Skeletal muscle satellite cell (primary cell): ENCODE measurements at regions not wholly inside any gene's neighbourhood (a gene's known extent, or its start where the extent isn't known, plus 50 kb on each side); places are given as distances from the start of the nearest gene placed in this dataset.

ENCODE experiments used
- H3K27me3 ChIP-seq: 2 replicates; pipeline ENCODE4 v1.7.0; 2013; ENCODE audit warnings: low read length; ENCODE audit not compliant: control insufficient read depth, insufficient read depth
- H3K36me3 ChIP-seq: 2 replicates; pipeline ENCODE4 v1.7.0; 2013; ENCODE audit warnings: mild to moderate bottlenecking, control low read depth, low read length; ENCODE audit not compliant: insufficient read depth
- H3K4me1 ChIP-seq: 2 replicates; pipeline ENCODE4 v1.7.0; 2013; ENCODE audit warnings: low read length; ENCODE audit not compliant: control insufficient read depth, insufficient read depth
- H3K4me2 ChIP-seq: 2 replicates; pipeline ENCODE4 v1.7.0; 2013; ENCODE audit warnings: mild to moderate bottlenecking, low read length
- H3K4me3 ChIP-seq: 2 replicates; pipeline ENCODE4 v1.7.0; 2013; ENCODE audit warnings: low read length
- H3K9ac ChIP-seq: 2 replicates; pipeline ENCODE4 v1.7.0; 2013; ENCODE audit warnings: mild to moderate bottlenecking, low read depth, low read length, moderate library complexity
- H3K9me3 ChIP-seq: replicated peaks from 2 replicates; pipeline ENCODE4 v1.7.0; 2013; ENCODE audit warnings: mild to moderate bottlenecking, control low read depth, low read length

GRCh38 chr5:3684771-3685354 lies 89.2 kb downstream of the IRX1 start:
- Histone ChIP-seq H3K36me3 (no peaks in the 10 kb centered on the region), H3K27me3 (no peaks in the 10 kb centered on the region), H3K4me2 (no peak overlapping the region), H3K9me3 (peaks cover 3% of the 10 kb centered on the region), H3K4me1 (no peaks in the 10 kb centered on the region), H3K4me3 (no peak overlapping the region), H3K9ac (no peak overlapping the region)

- H3K4me2 ChIP-seq, result no peak overlapping the region
- no peak overlapping the region for H3K4me3 ChIP-seq
- H3K4me1 ChIP-seq, result no peaks in the 10 kb centered on the region
- no peak overlapping the region for H3K9ac ChIP-seq
- no peaks in the 10 kb centered on the region for H3K36me3 ChIP-seq
- H3K9me3 ChIP-seq, result peaks cover 17% of the 10 kb centered on the region
- H3K27me3 ChIP-seq, result no peaks in the 10 kb centered on the region
Measured at GRCh38 chr5:3694819-3695218, 99.2 kb downstream of the IRX1 start.

GRCh38 chr5:3695818-3696217 lies 100.2 kb downstream of the IRX1 start:
- Histone ChIP-seq H3K4me1 (no peaks in the 10 kb centered on the region), H3K36me3 (no peaks in the 10 kb centered on the region), H3K4me3 (no peak overlapping the region), H3K9ac (no peak overlapping the region), H3K27me3 (no peaks in the 10 kb centered on the region), H3K4me2 (no peak overlapping the region), H3K9me3 (peaks cover 17% of the 10 kb centered on the region)

- Histone ChIP-seq H3K36me3 (no peaks in the 10 kb centered on the region), H3K4me3 (no peak overlapping the region), H3K27me3 (no peaks in the 10 kb centered on the region)
Measured at GRCh38 chr5:3698412-3698811, 102.8 kb downstream of the IRX1 start.

GRCh38 chr5:3701694-3702093 lies 106.1 kb downstream of the IRX1 start:
- Histone ChIP-seq H3K4me1 (no peaks in the 10 kb centered on the region), H3K9me3 (peaks cover 14% of the 10 kb centered on the region), H3K9ac (no peak overlapping the region), H3K27me3 (no peaks in the 10 kb centered on the region), H3K4me3 (no peak overlapping the region), H3K4me2 (no peak overlapping the region), H3K36me3 (no peaks in the 10 kb centered on the region)

More at GRCh38 chr5:3698412-3698811, 102.8 kb downstream of the IRX1 start:
- Histone ChIP-seq H3K4me1 (no peaks in the 10 kb centered on the region), H3K9me3 (peaks cover 17% of the 10 kb centered on the region), H3K4me2 (no peak overlapping the region), H3K9ac (no peak overlapping the region)

GRCh38 chr5:3704661-3705060 lies 109.0 kb downstream of the IRX1 start:
- peaks cover 13% of the 10 kb centered on the region for H3K9me3 ChIP-seq
- H3K4me3 ChIP-seq, result no peak overlapping the region
- H3K4me1 ChIP-seq, result no peaks in the 10 kb centered on the region
- H3K27me3 ChIP-seq, result no peaks in the 10 kb centered on the region
- H3K9ac ChIP-seq, result no peak overlapping the region
- H3K4me2 ChIP-seq, result no peak overlapping the region
- no peaks in the 10 kb centered on the region for H3K36me3 ChIP-seq

GRCh38 chr5:3709068-3709716 lies 113.6 kb downstream of the IRX1 start:
- peaks cover 32% of the 10 kb centered on the region for H3K9me3 ChIP-seq
- no peak overlapping the region for H3K4me3 ChIP-seq
- H3K4me1 ChIP-seq, result no peaks in the 10 kb centered on the region
- H3K36me3 ChIP-seq, result no peaks in the 10 kb centered on the region
- H3K27me3 ChIP-seq, result no peaks in the 10 kb centered on the region
- H3K9ac ChIP-seq, result no peak overlapping the region
- H3K4me2 ChIP-seq, result no peak overlapping the region

GRCh38 chr5:3709717-3710348 lies 114.2 kb downstream of the IRX1 start:
- Histone ChIP-seq H3K4me2 (no peak overlapping the region), H3K27me3 (no peaks in the 10 kb centered on the region), H3K4me1 (no peaks in the 10 kb centered on the region), H3K9ac (no peak overlapping the region), H3K36me3 (no peaks in the 10 kb centered on the region), H3K4me3 (no peak overlapping the region), H3K9me3 (peaks cover 32% of the 10 kb centered on the region)

- H3K4me3 ChIP-seq, result no peak overlapping the region
- no peak overlapping the region for H3K4me2 ChIP-seq
- H3K9ac ChIP-seq, result no peak overlapping the region
- no peaks in the 10 kb centered on the region for H3K4me1 ChIP-seq
- peaks cover 17% of the 10 kb centered on the region for H3K9me3 ChIP-seq
- no peaks in the 10 kb centered on the region for H3K27me3 ChIP-seq
- no peaks in the 10 kb centered on the region for H3K36me3 ChIP-seq
Measured at GRCh38 chr5:3715062-3715461, 119.4 kb downstream of the IRX1 start.

GRCh38 chr5:3729631-3730030 lies 134.0 kb downstream of the IRX1 start:
- Histone ChIP-seq H3K9ac (no peak overlapping the region), H3K4me2 (no peak overlapping the region), H3K9me3 (peaks cover 10% of the 10 kb centered on the region), H3K27me3 (no peaks in the 10 kb centered on the region), H3K36me3 (no peaks in the 10 kb centered on the region), H3K4me1 (no peaks in the 10 kb centered on the region), H3K4me3 (no peak overlapping the region)

GRCh38 chr5:3734632-3735031 lies 139.0 kb downstream of the IRX1 start:
- peaks cover 11% of the 10 kb centered on the region for H3K9me3 ChIP-seq
- no peak overlapping the region for H3K4me2 ChIP-seq
- no peak overlapping the region for H3K9ac ChIP-seq
- no peaks in the 10 kb centered on the region for H3K36me3 ChIP-seq
- no peaks in the 10 kb centered on the region for H3K27me3 ChIP-seq
- H3K4me3 ChIP-seq, result no peak overlapping the region
- no peaks in the 10 kb centered on the region for H3K4me1 ChIP-seq

GRCh38 chr5:3736466-3736865 lies 140.8 kb downstream of the IRX1 start:
- Histone ChIP-seq H3K4me1 (no peaks in the 10 kb centered on the region), H3K9ac (no peak overlapping the region), H3K4me3 (no peak overlapping the region), H3K4me2 (no peak overlapping the region), H3K27me3 (no peaks in the 10 kb centered on the region), H3K36me3 (no peaks in the 10 kb centered on the region), H3K9me3 (peaks cover 12% of the 10 kb centered on the region)
